AG10803 (cell line): ENCODE measurements at regions not wholly inside any gene's neighbourhood (a gene's known extent, or its start where the extent isn't known, plus 50 kb on each side); places are given as distances from the start of the nearest gene placed in this dataset.

ENCODE experiments used
- DNase-seq: peaks from one replicate; pipeline ENCODE4 v3.0.0; 2010; ENCODE audit warnings: low read depth
- H3K4me3 ChIP-seq: 2 replicates; pipeline ENCODE4 v1.5.1; 2011; ENCODE audit warnings: mild to moderate bottlenecking, low read length, control low read depth
- TF ChIP-seq, protein P1 (sequence below): conservative IDR thresholded peaks from 2 replicates; pipeline ENCODE4 v1.5.1; 2011; ENCODE audit warnings: mild to moderate bottlenecking, low read length, control low read depth, inconsistent platforms

DNA sequence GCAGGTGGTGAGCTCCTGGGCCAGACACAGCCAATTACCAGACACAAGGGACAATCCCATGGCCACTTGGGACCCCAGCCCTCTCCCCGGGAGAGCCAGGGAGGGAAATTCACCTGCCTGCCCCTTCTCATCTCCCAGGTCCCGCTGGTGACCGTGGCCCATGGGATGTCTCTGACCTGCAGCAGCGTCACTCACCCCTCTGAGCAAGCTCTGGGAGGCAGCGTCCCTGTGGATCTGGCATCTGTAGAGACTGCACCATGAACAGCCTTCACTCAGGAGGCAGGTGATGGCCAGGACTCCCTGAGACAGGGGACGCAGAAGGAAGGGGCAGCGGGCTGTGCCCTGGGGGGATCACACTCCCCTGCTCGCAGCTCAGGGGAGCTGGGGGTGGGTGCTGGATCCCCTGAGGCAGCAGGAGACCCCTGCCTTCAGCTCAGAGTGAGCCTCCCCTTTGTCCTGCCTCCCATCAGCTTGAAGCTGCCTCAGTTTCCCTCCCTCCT is 90.8 kb downstream of the FOXL3 start:
- TF ChIP-seq, protein P1, sequence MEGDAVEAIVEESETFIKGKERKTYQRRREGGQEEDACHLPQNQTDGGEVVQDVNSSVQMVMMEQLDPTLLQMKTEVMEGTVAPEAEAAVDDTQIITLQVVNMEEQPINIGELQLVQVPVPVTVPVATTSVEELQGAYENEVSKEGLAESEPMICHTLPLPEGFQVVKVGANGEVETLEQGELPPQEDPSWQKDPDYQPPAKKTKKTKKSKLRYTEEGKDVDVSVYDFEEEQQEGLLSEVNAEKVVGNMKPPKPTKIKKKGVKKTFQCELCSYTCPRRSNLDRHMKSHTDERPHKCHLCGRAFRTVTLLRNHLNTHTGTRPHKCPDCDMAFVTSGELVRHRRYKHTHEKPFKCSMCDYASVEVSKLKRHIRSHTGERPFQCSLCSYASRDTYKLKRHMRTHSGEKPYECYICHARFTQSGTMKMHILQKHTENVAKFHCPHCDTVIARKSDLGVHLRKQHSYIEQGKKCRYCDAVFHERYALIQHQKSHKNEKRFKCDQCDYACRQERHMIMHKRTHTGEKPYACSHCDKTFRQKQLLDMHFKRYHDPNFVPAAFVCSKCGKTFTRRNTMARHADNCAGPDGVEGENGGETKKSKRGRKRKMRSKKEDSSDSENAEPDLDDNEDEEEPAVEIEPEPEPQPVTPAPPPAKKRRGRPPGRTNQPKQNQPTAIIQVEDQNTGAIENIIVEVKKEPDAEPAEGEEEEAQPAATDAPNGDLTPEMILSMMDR = no peak
- DNase-seq = no peak
- H3K4me3 ChIP-seq = no peak overlapping the region

DNA sequence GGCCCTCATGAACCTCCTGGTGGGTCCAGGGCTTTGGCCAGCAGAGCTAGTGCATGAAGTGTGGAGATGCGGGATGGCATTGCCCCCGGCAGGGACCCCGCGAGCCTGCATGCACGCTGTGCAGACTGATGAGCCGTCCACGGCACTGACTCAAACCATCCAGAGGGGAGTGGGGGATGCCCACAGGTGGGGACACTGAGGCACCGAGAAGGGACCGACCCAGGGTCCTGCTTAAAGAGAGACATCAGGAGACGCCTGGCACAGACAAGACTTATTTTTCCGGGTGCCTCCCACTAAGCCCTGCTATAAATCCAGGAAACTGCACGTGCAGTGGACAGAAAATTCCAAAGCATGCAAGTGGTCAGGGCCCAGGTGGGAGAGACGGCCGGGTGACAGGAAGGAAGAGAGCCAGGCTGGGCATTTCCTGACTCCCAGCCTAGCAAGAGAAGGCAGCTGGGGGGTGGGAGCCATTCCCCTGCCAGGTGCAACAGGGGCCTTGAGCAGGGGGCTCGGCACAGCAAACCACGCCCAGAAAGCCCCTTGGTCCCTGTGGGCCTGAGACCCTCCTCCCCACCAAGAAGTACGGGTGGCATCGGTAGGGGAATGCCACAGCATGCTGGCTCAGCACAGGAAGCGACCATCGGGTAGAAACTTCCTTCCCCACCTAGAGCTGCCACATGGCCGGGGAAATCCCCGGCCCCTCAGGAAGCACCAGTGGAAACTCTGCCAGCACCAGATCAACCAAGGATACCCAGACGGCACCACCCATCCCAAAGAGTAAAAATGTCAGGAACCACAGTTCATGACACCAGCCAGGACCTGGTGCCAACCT is 91.5 kb downstream of the FOXL3 start:
- no peak for DNase-seq
- H3K4me3 ChIP-seq = no peak overlapping the region
- TF ChIP-seq, protein P1 = no peak

DNA sequence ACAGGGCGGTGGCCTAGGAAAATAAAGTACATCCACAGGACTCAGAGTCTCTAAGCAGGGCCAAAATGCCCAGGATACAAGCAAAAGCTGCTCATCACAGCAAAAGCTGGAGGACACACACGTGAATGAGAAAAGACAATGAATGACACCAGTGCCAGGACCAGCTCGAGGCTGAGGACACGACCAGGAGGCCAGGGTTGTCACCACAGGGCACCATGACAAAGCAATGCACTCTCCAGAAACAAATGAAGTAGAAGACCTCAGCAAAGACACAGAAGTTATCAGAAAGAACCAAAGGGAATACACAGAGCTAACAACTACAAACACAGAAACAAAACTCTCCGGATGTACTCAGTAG is 92.1 kb downstream of the FOXL3 start:
- TF ChIP-seq, protein P1 = no peak
- no peak for DNase-seq
- no peak overlapping the region for H3K4me3 ChIP-seq

DNA sequence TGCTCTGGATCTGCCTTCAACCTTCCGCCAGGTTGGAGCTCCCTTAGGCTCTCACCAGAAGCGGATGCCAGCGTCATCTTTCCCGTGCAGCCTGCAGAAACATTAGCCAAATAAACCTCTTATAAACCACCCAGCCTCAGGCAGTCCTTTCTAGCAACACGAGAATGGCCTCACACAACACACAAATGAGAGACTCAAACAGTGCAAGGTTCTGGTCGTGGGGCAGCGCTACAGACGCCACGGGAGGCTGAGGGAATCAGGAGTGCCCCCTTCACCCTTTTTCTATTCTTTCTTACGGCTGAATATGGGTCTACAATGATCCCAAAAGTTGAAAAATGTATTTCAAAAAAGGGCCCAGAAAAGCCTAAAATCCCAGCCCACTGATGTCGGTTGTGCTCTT is 96.4 kb downstream of the FOXL3 start:
- DNase-seq = no peak
- TF ChIP-seq, protein P1 = no peak
- no peak overlapping the region for H3K4me3 ChIP-seq

DNA sequence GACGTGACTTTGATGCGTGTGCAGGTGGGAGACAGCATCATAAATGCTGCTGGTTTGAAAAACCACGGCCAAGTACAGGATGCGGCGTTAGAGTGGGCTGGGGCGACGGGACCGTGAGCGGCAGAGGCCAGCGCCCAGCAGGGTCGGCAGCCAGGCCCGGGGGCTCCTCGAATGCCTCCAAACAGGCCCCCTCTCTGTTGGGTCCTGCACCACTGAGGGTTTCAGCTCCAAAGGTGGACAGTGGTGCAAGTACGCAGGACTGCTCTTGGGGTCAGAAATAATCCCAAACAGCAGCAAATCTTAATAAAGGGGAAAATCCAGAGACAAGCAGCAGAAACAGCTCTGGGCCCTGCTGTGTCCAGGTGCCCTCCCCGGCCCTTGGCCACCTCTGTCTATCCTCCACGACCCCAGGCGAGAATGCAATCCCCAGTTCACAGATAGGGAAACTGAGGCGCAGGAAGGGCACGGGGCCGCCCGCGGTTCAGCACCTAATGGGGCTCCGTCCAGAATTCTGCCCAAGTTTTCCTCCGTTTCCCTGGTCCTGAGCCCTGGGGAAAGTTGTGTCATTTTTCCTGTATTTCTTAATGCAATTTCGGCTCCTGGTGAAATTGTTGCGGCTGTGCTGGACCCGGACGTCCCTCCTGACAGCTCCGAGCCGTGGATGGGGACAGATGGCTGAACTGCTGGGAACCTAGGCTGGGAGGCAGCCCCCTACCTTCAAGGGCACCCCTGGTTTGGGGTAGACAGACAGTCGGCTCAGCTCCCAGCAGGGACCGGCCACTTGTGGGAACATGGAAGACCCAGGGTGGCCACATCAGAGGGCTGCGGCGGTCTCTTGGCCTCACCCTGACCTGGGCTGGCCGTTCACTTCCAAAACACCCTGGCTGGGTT is 97.4 kb downstream of the FOXL3 start:
- H3K4me3 ChIP-seq = no peak overlapping the region
- DNase-seq = no peak
- TF ChIP-seq, protein P1 = no peak

DNA sequence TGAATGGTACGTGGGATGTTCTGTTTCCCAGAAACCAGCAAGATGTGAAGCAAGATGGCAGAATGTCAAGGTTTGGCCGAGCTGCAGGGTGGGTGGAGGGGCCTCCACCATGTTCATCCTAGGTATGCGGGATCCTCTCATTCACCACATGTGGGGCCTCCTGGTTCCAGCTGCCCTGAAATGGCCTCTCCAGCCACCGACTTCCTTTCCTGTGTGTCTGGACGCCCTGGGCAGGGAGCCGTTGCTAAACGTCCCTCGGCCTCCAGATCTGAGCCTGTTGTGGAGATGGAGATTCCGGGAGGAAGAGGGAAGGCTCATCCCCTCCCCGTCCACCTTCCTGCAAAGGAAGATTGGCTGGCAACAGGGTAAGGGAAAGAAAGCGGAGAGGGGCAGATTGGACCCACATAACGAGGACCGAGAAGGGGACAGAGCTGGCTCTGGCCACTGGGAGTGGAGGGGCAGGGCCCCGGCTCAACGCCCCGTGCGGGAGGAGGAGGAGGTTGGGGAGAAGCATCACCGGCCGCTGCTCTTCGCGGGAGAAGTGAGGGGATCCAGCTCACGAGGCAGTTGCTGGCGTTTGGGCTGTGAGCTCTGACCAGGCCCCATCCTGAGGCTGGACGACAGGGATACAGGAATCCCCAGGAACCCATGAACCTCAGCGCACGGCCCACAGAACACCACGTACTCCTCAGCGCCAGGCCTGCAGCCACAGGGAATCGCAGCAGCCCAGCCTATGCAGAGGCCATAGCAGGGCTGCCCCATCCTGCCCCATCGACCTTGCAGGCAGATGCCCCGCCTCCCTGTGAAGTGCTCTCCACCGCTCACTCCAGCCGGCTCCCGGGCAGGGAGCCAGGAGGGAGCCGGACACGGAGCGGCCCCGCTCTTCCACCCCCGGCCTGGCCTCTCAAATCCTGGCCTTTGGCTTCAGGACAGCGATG is 98.3 kb downstream of the FOXL3 start:
- no peak for DNase-seq
- TF ChIP-seq, protein P1 = no peak
- H3K4me3 ChIP-seq = no peak overlapping the region
